ENCODE measurements at regions not wholly inside any gene's neighbourhood (a gene's known extent, or its start where the extent isn't known, plus 50 kb on each side); places are given as distances from the start of the nearest gene placed in this dataset.

GRCh38 chr7:41574377-41574776 lies 128.5 kb downstream of the INHBA start:
- Histone ChIP-seq H2AFZ (ENCODE audit: low read depth, low read length) (no peak overlapping the region), H2AK5ac (ENCODE audit: low read length, severe bottlenecking) (no peak overlapping the region), H3K18ac (ENCODE audit: low read depth in 1 of 2, low read length in 2 of 2) (no peak overlapping the region), H3K4me2 (ENCODE audit: low read length, poor library complexity, severe bottlenecking) (no peak overlapping the region), H2BK120ac (ENCODE audit: low read depth, low read length) (no peak overlapping the region), H2BK15ac (ENCODE audit: low read depth, poor library complexity, severe bottlenecking) (no peak overlapping the region), H3K9ac (ENCODE audit: low read length) (no peak overlapping the region), H3K27me3 (ENCODE audit: control insufficient read depth in 1 of 2, insufficient read depth in 1 of 2, low read length in 2 of 2) (no peaks in the 10 kb centered on the region), H2BK5ac (ENCODE audit: low read depth, low read length, poor library complexity, severe bottlenecking) (no peak overlapping the region), H3K4ac (ENCODE audit: low read depth in 1 of 2, low read length in 2 of 2) (no peak overlapping the region), H3K23ac (ENCODE audit: low read length in 2 of 2) (no peak overlapping the region), H3K4me1 (ENCODE audit: control insufficient read depth, insufficient read depth, low read depth, low read length) (no peaks in the 10 kb centered on the region), H3K27ac (ENCODE audit: low read length, poor library complexity, severe bottlenecking) (no peak overlapping the region), H3K36me3 (ENCODE audit: control insufficient read depth in 1 of 2, insufficient read depth in 2 of 2, low read depth in 1 of 2, low read length in 2 of 2) (no peaks in the 10 kb centered on the region), H4K91ac (ENCODE audit: low read length) (no peak overlapping the region), H3K14ac (ENCODE audit: low read length in 2 of 2) (no peak overlapping the region), H2BK12ac (ENCODE audit: low read length in 2 of 2) (no peak overlapping the region), H3K79me1 (replicated peaks; ENCODE audit: low read length, poor library complexity, severe bottlenecking) (no peaks in the 10 kb centered on the region), H3K4me3 (ENCODE audit: insufficient read depth in 1 of 2, low read depth in 1 of 2, low read length in 2 of 2) (no peak overlapping the region), H3K9me3 (ENCODE audit: control insufficient read depth, low read length) (no peaks in the 10 kb centered on the region), H4K8ac (ENCODE audit: low read length) (no peak overlapping the region)
- peak; percentile 68 for DNase-seq

- WGBS: 86% methylated on average over 1 of the region's 1 CpG
These were observed 129.0 kb downstream of the INHBA start for GRCh38 chr7:41573862-41574261.

GRCh38 chr7:41573443-41573842 lies 129.4 kb downstream of the INHBA start:
- H3K27ac ChIP-seq (ENCODE audit: low read length, poor library complexity, severe bottlenecking): no peak overlapping the region
- peak overlapping the region; percentile 50 for H3K4me2 ChIP-seq (ENCODE audit: low read length, poor library complexity, severe bottlenecking)
- no peak overlapping the region for H3K9ac ChIP-seq (ENCODE audit: low read length)
- no peaks in the 10 kb centered on the region for H3K79me1 ChIP-seq (replicated peaks; ENCODE audit: low read length, poor library complexity, severe bottlenecking)
- H3K4me1 ChIP-seq (ENCODE audit: control insufficient read depth, insufficient read depth, low read depth, low read length): no peaks in the 10 kb centered on the region
- H3K36me3 ChIP-seq (ENCODE audit: control insufficient read depth in 1 of 2, insufficient read depth in 2 of 2, low read depth in 1 of 2, low read length in 2 of 2): no peaks in the 10 kb centered on the region
- no peaks in the 10 kb centered on the region for H3K27me3 ChIP-seq (ENCODE audit: control insufficient read depth in 1 of 2, insufficient read depth in 1 of 2, low read length in 2 of 2)
- no peak overlapping the region for H4K91ac ChIP-seq (ENCODE audit: low read length)
- H2BK5ac ChIP-seq (ENCODE audit: low read depth, low read length, poor library complexity, severe bottlenecking): no peak overlapping the region
- no peak overlapping the region for H2AFZ ChIP-seq (ENCODE audit: low read depth, low read length)
- no peak for DNase-seq
- no peak overlapping the region for H2BK120ac ChIP-seq (ENCODE audit: low read depth, low read length)
- no peak overlapping the region for H3K18ac ChIP-seq (ENCODE audit: low read depth in 1 of 2, low read length in 2 of 2)
- H2BK15ac ChIP-seq (ENCODE audit: low read depth, poor library complexity, severe bottlenecking): no peak overlapping the region
- no peak overlapping the region for H4K8ac ChIP-seq (ENCODE audit: low read length)
- H3K14ac ChIP-seq (ENCODE audit: low read length in 2 of 2): no peak overlapping the region
- no peak overlapping the region for H3K4ac ChIP-seq (ENCODE audit: low read depth in 1 of 2, low read length in 2 of 2)
- H2AK5ac ChIP-seq (ENCODE audit: low read length, severe bottlenecking): no peak overlapping the region
- no peaks in the 10 kb centered on the region for H3K9me3 ChIP-seq (ENCODE audit: control insufficient read depth, low read length)
- H3K4me3 ChIP-seq (ENCODE audit: insufficient read depth in 1 of 2, low read depth in 1 of 2, low read length in 2 of 2): no peak overlapping the region
- no peak overlapping the region for H2BK12ac ChIP-seq (ENCODE audit: low read length in 2 of 2)
- WGBS: 94% methylated on average over 1 of the region's 2 CpGs
- no peak overlapping the region for H3K23ac ChIP-seq (ENCODE audit: low read length in 2 of 2)

More at GRCh38 chr7:41573862-41574261, 129.0 kb downstream of the INHBA start:
- H3K79me1 ChIP-seq (replicated peaks; ENCODE audit: low read length, poor library complexity, severe bottlenecking): no peaks in the 10 kb centered on the region
- no peak overlapping the region for H2AK5ac ChIP-seq (ENCODE audit: low read length, severe bottlenecking)
- H3K23ac ChIP-seq (ENCODE audit: low read length in 2 of 2): no peak overlapping the region
- no peak overlapping the region for H2AFZ ChIP-seq (ENCODE audit: low read depth, low read length)
- H2BK15ac ChIP-seq (ENCODE audit: low read depth, poor library complexity, severe bottlenecking): no peak overlapping the region
- H3K27me3 ChIP-seq (ENCODE audit: control insufficient read depth in 1 of 2, insufficient read depth in 1 of 2, low read length in 2 of 2): no peaks in the 10 kb centered on the region
- H3K9me3 ChIP-seq (ENCODE audit: control insufficient read depth, low read length): no peaks in the 10 kb centered on the region
- H3K4me3 ChIP-seq (ENCODE audit: insufficient read depth in 1 of 2, low read depth in 1 of 2, low read length in 2 of 2): no peak overlapping the region
- H3K4ac ChIP-seq (ENCODE audit: low read depth in 1 of 2, low read length in 2 of 2): no peak overlapping the region
- no peak overlapping the region for H3K14ac ChIP-seq (ENCODE audit: low read length in 2 of 2)
- H3K27ac ChIP-seq (ENCODE audit: low read length, poor library complexity, severe bottlenecking): no peak overlapping the region
- H2BK120ac ChIP-seq (ENCODE audit: low read depth, low read length): no peak overlapping the region
- H3K4me1 ChIP-seq (ENCODE audit: control insufficient read depth, insufficient read depth, low read depth, low read length): no peaks in the 10 kb centered on the region
- H3K9ac ChIP-seq (ENCODE audit: low read length): no peak overlapping the region
- H2BK5ac ChIP-seq (ENCODE audit: low read depth, low read length, poor library complexity, severe bottlenecking): no peak overlapping the region
- no peak overlapping the region for H2BK12ac ChIP-seq (ENCODE audit: low read length in 2 of 2)
- no peak overlapping the region for H3K4me2 ChIP-seq (ENCODE audit: low read length, poor library complexity, severe bottlenecking)
- H4K8ac ChIP-seq (ENCODE audit: low read length): no peak overlapping the region
- H3K36me3 ChIP-seq (ENCODE audit: control insufficient read depth in 1 of 2, insufficient read depth in 2 of 2, low read depth in 1 of 2, low read length in 2 of 2): no peaks in the 10 kb centered on the region
- H4K91ac ChIP-seq (ENCODE audit: low read length): no peak overlapping the region
- DNase-seq: no peak
- no peak overlapping the region for H3K18ac ChIP-seq (ENCODE audit: low read depth in 1 of 2, low read length in 2 of 2)

GRCh38 chr7:41573015-41573414 lies 129.9 kb downstream of the INHBA start:
- H3K18ac ChIP-seq (ENCODE audit: low read depth in 1 of 2, low read length in 2 of 2): peak overlapping the region in 1 of 2 experiments; percentile 21
- no peak overlapping the region for H2BK5ac ChIP-seq (ENCODE audit: low read depth, low read length, poor library complexity, severe bottlenecking)

More at GRCh38 chr7:41573015-41573414, 129.9 kb downstream of the INHBA start:
- Histone ChIP-seq H3K27ac (ENCODE audit: low read length, poor library complexity, severe bottlenecking) (no peak overlapping the region), H3K9me3 (ENCODE audit: control insufficient read depth, low read length) (no peaks in the 10 kb centered on the region), H3K23ac (ENCODE audit: low read length in 2 of 2) (no peak overlapping the region), H2BK15ac (ENCODE audit: low read depth, poor library complexity, severe bottlenecking) (no peak overlapping the region), H3K4ac (ENCODE audit: low read depth in 1 of 2, low read length in 2 of 2) (no peak overlapping the region), H3K36me3 (ENCODE audit: control insufficient read depth in 1 of 2, insufficient read depth in 2 of 2, low read depth in 1 of 2, low read length in 2 of 2) (no peaks in the 10 kb centered on the region), H3K27me3 (ENCODE audit: control insufficient read depth in 1 of 2, insufficient read depth in 1 of 2, low read length in 2 of 2) (no peaks in the 10 kb centered on the region), H4K8ac (ENCODE audit: low read length) (no peak overlapping the region), H2BK120ac (ENCODE audit: low read depth, low read length) (no peak overlapping the region), H4K91ac (ENCODE audit: low read length) (no peak overlapping the region), H3K79me1 (replicated peaks; ENCODE audit: low read length, poor library complexity, severe bottlenecking) (no peaks in the 10 kb centered on the region), H3K9ac (ENCODE audit: low read length) (no peak overlapping the region), H3K14ac (ENCODE audit: low read length in 2 of 2) (no peak overlapping the region), H3K4me3 (ENCODE audit: insufficient read depth in 1 of 2, low read depth in 1 of 2, low read length in 2 of 2) (no peak overlapping the region), H2BK12ac (ENCODE audit: low read length in 2 of 2) (no peak overlapping the region), H3K4me1 (ENCODE audit: control insufficient read depth, insufficient read depth, low read depth, low read length) (no peaks in the 10 kb centered on the region), H2AK5ac (ENCODE audit: low read length, severe bottlenecking) (no peak overlapping the region), H2AFZ (ENCODE audit: low read depth, low read length) (no peak overlapping the region), H3K4me2 (ENCODE audit: low read length, poor library complexity, severe bottlenecking) (peak overlapping the region; percentile 50)
- peak; percentile 74 for DNase-seq
- 26% methylated on average over 2 of the region's 2 CpGs for WGBS

Data from mesenchymal stem cell (in vitro differentiated cells and primary cell).